ENCODE measurements at regions not wholly inside any gene's neighbourhood (a gene's known extent, or its start where the extent isn't known, plus 50 kb on each side); places are given as distances from the start of the nearest gene placed in this dataset.

DNA sequence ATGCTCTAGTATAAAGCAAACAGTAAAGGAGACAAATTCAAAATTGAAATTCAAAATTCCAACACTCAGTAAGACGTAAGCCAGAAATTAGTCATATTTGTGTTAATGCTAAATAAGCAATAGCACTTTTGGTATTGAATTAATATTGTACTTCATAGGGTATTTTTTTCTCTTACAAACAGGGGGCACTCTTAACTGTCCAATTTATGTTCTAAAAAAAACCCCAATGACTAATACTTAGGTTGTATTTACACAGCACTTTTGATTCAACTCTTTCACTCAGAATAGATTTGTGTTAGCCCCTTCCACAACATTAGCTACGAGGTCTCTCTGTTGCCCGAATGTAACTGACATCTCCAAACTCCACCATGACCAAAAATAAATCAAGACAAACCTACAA is 284.9 kb upstream of the COBL start:
- TF ChIP-seq, protein P1, sequence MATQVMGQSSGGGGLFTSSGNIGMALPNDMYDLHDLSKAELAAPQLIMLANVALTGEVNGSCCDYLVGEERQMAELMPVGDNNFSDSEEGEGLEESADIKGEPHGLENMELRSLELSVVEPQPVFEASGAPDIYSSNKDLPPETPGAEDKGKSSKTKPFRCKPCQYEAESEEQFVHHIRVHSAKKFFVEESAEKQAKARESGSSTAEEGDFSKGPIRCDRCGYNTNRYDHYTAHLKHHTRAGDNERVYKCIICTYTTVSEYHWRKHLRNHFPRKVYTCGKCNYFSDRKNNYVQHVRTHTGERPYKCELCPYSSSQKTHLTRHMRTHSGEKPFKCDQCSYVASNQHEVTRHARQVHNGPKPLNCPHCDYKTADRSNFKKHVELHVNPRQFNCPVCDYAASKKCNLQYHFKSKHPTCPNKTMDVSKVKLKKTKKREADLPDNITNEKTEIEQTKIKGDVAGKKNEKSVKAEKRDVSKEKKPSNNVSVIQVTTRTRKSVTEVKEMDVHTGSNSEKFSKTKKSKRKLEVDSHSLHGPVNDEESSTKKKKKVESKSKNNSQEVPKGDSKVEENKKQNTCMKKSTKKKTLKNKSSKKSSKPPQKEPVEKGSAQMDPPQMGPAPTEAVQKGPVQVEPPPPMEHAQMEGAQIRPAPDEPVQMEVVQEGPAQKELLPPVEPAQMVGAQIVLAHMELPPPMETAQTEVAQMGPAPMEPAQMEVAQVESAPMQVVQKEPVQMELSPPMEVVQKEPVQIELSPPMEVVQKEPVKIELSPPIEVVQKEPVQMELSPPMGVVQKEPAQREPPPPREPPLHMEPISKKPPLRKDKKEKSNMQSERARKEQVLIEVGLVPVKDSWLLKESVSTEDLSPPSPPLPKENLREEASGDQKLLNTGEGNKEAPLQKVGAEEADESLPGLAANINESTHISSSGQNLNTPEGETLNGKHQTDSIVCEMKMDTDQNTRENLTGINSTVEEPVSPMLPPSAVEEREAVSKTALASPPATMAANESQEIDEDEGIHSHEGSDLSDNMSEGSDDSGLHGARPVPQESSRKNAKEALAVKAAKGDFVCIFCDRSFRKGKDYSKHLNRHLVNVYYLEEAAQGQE (tag by site-specific recombination; IDR thresholded peaks at IDR 0.05): no peak
- TF ChIP-seq, protein P2, sequence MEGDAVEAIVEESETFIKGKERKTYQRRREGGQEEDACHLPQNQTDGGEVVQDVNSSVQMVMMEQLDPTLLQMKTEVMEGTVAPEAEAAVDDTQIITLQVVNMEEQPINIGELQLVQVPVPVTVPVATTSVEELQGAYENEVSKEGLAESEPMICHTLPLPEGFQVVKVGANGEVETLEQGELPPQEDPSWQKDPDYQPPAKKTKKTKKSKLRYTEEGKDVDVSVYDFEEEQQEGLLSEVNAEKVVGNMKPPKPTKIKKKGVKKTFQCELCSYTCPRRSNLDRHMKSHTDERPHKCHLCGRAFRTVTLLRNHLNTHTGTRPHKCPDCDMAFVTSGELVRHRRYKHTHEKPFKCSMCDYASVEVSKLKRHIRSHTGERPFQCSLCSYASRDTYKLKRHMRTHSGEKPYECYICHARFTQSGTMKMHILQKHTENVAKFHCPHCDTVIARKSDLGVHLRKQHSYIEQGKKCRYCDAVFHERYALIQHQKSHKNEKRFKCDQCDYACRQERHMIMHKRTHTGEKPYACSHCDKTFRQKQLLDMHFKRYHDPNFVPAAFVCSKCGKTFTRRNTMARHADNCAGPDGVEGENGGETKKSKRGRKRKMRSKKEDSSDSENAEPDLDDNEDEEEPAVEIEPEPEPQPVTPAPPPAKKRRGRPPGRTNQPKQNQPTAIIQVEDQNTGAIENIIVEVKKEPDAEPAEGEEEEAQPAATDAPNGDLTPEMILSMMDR (tag by site-specific recombination; IDR thresholded peaks at IDR 0.05): no peak
- TF ChIP-seq, protein P3, sequence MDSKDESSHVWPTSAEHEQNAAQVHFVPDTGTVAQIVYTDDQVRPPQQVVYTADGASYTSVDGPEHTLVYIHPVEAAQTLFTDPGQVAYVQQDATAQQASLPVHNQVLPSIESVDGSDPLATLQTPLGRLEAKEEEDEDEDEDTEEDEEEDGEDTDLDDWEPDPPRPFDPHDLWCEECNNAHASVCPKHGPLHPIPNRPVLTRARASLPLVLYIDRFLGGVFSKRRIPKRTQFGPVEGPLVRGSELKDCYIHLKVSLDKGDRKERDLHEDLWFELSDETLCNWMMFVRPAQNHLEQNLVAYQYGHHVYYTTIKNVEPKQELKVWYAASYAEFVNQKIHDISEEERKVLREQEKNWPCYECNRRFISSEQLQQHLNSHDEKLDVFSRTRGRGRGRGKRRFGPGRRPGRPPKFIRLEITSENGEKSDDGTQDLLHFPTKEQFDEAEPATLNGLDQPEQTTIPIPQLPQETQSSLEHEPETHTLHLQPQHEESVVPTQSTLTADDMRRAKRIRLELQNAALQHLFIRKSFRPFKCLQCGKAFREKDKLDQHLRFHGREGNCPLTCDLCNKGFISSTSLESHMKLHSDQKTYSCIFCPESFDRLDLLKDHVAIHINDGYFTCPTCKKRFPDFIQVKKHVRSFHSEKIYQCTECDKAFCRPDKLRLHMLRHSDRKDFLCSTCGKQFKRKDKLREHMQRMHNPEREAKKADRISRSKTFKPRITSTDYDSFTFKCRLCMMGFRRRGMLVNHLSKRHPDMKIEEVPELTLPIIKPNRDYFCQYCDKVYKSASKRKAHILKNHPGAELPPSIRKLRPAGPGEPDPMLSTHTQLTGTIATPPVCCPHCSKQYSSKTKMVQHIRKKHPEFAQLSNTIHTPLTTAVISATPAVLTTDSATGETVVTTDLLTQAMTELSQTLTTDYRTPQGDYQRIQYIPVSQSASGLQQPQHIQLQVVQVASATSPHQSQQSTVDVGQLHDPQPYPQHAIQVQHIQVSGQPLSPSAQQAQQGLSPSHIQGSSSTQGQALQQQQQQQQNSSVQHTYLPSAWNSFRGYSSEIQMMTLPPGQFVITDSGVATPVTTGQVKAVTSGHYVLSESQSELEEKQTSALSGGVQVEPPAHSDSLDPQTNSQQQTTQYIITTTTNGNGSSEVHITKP (tag by site-specific recombination; IDR thresholded peaks at IDR 0.05): no peak
- TF ChIP-seq ZNF274 (IDR thresholded peaks at IDR 0.05; ENCODE audit: low read length) (no peak), ZNF274 (tag by site-specific recombination; IDR thresholded peaks at IDR 0.05; ENCODE audit: borderline replicate concordance) (no peak)

Measured in HEK293 (cell line).